Fibroblast of lung (primary cell): ENCODE measurements at regions not wholly inside any gene's neighbourhood (a gene's known extent, or its start where the extent isn't known, plus 50 kb on each side); places are given as distances from the start of the nearest gene placed in this dataset.

Source experiments
- EZH2 ChIP-seq: IDR thresholded peaks from 2 replicates; pipeline ENCODE4 v1.5.1; 2012; ENCODE audit warnings: low read length, control low read depth, mild to moderate bottlenecking; ENCODE audit errors: missing control alignments
- TF ChIP-seq, protein P1 (sequence below), 2 donors: IDR thresholded peaks in 1 of 2; conservative IDR thresholded peaks in 1 of 2; 1 replicate in 1 of 2; 2 replicates in 1 of 2; pipeline ENCODE4 v1.5.1; 2011 to 2012; ENCODE audit warnings: low read length in 2 of 2, control low read depth in 1 of 2, inconsistent platforms in 1 of 2, low read depth in 1 of 2, mild to moderate bottlenecking in 1 of 2

DNA sequence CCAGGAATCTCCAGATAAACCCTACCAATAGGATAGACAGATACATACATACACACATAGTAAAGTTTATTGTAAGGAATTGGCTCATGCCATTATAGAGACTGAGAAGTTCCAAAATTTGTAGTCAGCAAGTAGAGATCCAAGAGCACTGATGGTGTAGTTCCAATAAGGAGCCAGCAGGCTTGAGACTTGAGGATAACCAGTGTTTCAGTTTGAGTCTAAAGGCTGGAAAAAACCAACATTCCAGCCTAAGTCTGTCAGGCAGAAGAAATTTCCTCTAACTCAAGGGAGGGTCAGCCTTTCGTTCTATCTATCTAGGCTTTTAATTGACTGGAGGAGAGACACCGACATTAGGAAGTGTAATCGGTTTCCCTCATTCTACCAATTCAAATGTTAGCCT lies 110.2 kb upstream of the TSHZ3 start:
- TF ChIP-seq, protein P1, sequence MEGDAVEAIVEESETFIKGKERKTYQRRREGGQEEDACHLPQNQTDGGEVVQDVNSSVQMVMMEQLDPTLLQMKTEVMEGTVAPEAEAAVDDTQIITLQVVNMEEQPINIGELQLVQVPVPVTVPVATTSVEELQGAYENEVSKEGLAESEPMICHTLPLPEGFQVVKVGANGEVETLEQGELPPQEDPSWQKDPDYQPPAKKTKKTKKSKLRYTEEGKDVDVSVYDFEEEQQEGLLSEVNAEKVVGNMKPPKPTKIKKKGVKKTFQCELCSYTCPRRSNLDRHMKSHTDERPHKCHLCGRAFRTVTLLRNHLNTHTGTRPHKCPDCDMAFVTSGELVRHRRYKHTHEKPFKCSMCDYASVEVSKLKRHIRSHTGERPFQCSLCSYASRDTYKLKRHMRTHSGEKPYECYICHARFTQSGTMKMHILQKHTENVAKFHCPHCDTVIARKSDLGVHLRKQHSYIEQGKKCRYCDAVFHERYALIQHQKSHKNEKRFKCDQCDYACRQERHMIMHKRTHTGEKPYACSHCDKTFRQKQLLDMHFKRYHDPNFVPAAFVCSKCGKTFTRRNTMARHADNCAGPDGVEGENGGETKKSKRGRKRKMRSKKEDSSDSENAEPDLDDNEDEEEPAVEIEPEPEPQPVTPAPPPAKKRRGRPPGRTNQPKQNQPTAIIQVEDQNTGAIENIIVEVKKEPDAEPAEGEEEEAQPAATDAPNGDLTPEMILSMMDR (conservative IDR thresholded peaks at IDR 0.05 in 1 of 2, IDR thresholded peaks at IDR 0.05 in 1 of 2; ENCODE audit: low read depth in 1 of 2, low read length in 2 of 2), result peak in 1 of 2 donors; percentile 15
- no peak for TF ChIP-seq EZH2
